H1 (cell line): ENCODE measurements at regions not wholly inside any gene's neighbourhood (a gene's known extent, or its start where the extent isn't known, plus 50 kb on each side); places are given as distances from the start of the nearest gene placed in this dataset.

Source experiments
- CTCF ChIA-PET: fragments of 300-600 bp; sonication (Branson Sonifier 250); formaldehyde crosslinking; loops from one replicate; lab custom pipeline; 2021; ENCODE audit not compliant: partially characterized antibody; lab: Charles Lee
- POLR2A ChIA-PET: fragments of 300-600 bp; sonication (Branson Sonifier 250); formaldehyde crosslinking; loops from one replicate; lab custom pipeline; 2021; ENCODE audit warnings: inconsistent platforms; ENCODE audit not compliant: partially characterized antibody; lab: Charles Lee
- DNase-seq, 2 experiments: peaks; one replicate each; pipeline versions ENCODE4 v3.0.0 to v3.0.0-alpha.2; 2010 to 2022; ENCODE audit warnings: low spot score in 2 of 2, low read depth in 1 of 2, mixed read lengths in 1 of 2
- FAIRE-seq: peaks from 2 replicates; lab custom pipeline; 2011; peaks lifted over from hg19 to GRCh38; lab: Jason Lieb, UNC
- H2AFZ ChIP-seq: 2 replicates; pipeline ENCODE4 v1.8.1; 2012; ENCODE audit warnings: low read length, inconsistent platforms
- H2AK5ac ChIP-seq: 2 replicates; pipeline ENCODE4 v1.6.1; 2013; ENCODE audit warnings: low read depth, low read length
- H2BK120ac ChIP-seq: replicated peaks from 2 replicates; pipeline ENCODE3; 2013; ENCODE audit warnings: low read depth, low read length, inconsistent platforms
- H2BK12ac ChIP-seq: 2 replicates; pipeline ENCODE4 v1.6.1; 2013; ENCODE audit warnings: low read depth, low read length
- H2BK15ac ChIP-seq: 2 replicates; pipeline ENCODE4 v1.6.1; 2013; ENCODE audit warnings: low read length
- H2BK20ac ChIP-seq: 2 replicates; pipeline ENCODE4 v1.6.1; 2013; ENCODE audit warnings: low read length
- H2BK5ac ChIP-seq: 2 replicates; pipeline ENCODE4 v1.6.1; 2013; ENCODE audit warnings: low read depth, low read length
- H3K14ac ChIP-seq: 2 replicates; pipeline ENCODE4 v1.6.1; 2013; ENCODE audit warnings: inconsistent platforms; ENCODE audit not compliant: insufficient read length
- H3K18ac ChIP-seq: 2 replicates; pipeline ENCODE4 v1.6.1; 2013; ENCODE audit warnings: low read length; ENCODE audit errors: extremely low read depth
- H3K23ac ChIP-seq: 2 replicates; pipeline ENCODE4 v1.6.1; 2013; ENCODE audit warnings: inconsistent platforms; ENCODE audit not compliant: insufficient read length
- H3K23me2 ChIP-seq: 2 replicates; pipeline ENCODE4 v1.6.1; 2013; ENCODE audit warnings: low read depth, low read length
- H3K27ac ChIP-seq: 2 replicates; pipeline ENCODE4 v1.6.1; 2011; ENCODE audit warnings: low read depth, low read length, inconsistent platforms
- H3K27me3 ChIP-seq, 4 experiments: replicated peaks in 1 of 4; 1 replicate in 1 of 4; 2 replicates in 3 of 4; pipeline versions ENCODE4 v1.6.1 to v1.8.1; 2011 to 2013; ENCODE audit warnings: low read length in 3 of 4, mild to moderate bottlenecking in 3 of 4, inconsistent platforms in 2 of 4, mixed read lengths in 2 of 4, moderate library complexity in 1 of 4; ENCODE audit not compliant: control insufficient read depth in 3 of 4, insufficient read depth in 3 of 4; ENCODE audit errors: extremely low read depth in 1 of 4
- H3K36me3 ChIP-seq, 4 experiments: 2 replicates each; pipeline versions ENCODE4 v1.6.1 to v1.8.1; 2011 to 2013; ENCODE audit warnings: mild to moderate bottlenecking in 4 of 4, low read length in 3 of 4, moderate library complexity in 2 of 4, control low read depth in 1 of 4, inconsistent platforms in 1 of 4; ENCODE audit not compliant: insufficient read depth in 4 of 4, control insufficient read depth in 2 of 4
- H3K4ac ChIP-seq: replicated peaks from 2 replicates; pipeline ENCODE3; 2013; ENCODE audit warnings: low read length, low read depth, mixed read lengths, inconsistent platforms; ENCODE audit not compliant: insufficient read length
- H3K4me1 ChIP-seq, 4 experiments: replicated peaks in 1 of 4; 1 replicate in 1 of 4; 2 replicates in 3 of 4; pipeline versions ENCODE4 v1.6.1 to v1.8.1; 2011 to 2013; ENCODE audit warnings: low read length in 3 of 4, inconsistent platforms in 2 of 4, mixed read lengths in 1 of 4; ENCODE audit not compliant: insufficient read depth in 4 of 4, control insufficient read depth in 3 of 4
- H3K4me2 ChIP-seq, 2 experiments: 2 replicates each; pipeline versions ENCODE4 v1.6.1 to v1.8.1; 2011 to 2013; ENCODE audit warnings: low read depth in 2 of 2, low read length in 2 of 2, control low read depth in 1 of 2, inconsistent platforms in 1 of 2, mild to moderate bottlenecking in 1 of 2; ENCODE audit not compliant: insufficient read depth in 1 of 2
- H3K4me3 ChIP-seq, 4 experiments: fragments of 200-600, 300-600 bp in 1 of 4; sonication (generic), shearing (Covaris generic), sonication (Bioruptor Twin) in 1 of 4; 2 replicates each; pipeline versions ENCODE4 v1.5.1 to v1.8.1; 2011 to 2016; ENCODE audit warnings: low read length in 4 of 4, low read depth in 3 of 4, control low read depth in 2 of 4, inconsistent platforms in 2 of 4, mild to moderate bottlenecking in 2 of 4, mixed read lengths in 1 of 4, moderate library complexity in 1 of 4; ENCODE audit not compliant: insufficient read depth in 2 of 4; ENCODE audit errors: extremely low read depth in 1 of 4
- H3K56ac ChIP-seq: replicated peaks from 2 replicates; pipeline ENCODE3; 2013; ENCODE audit warnings: low read depth, mild to moderate bottlenecking, mixed read lengths, low read length, inconsistent platforms; ENCODE audit not compliant: insufficient read length
- H3K79me1 ChIP-seq: 2 replicates; pipeline ENCODE4 v1.6.1; 2013; ENCODE audit warnings: low read depth, low read length, control low read depth
- H3K79me2 ChIP-seq, 2 experiments: 2 replicates each; pipeline versions ENCODE4 v1.6.1 to v1.8.1; 2012 to 2013; ENCODE audit warnings: low read length in 2 of 2, mild to moderate bottlenecking in 2 of 2, inconsistent platforms in 1 of 2; ENCODE audit not compliant: insufficient read depth in 2 of 2, control insufficient read depth in 1 of 2
- H3K9ac ChIP-seq, 4 experiments: replicated peaks in 1 of 4; 1 replicate in 1 of 4; 2 replicates in 3 of 4; pipeline versions ENCODE4 v1.6.1 to v1.8.1; 2011 to 2013; ENCODE audit warnings: low read depth in 3 of 4, low read length in 3 of 4, control low read depth in 2 of 4, mild to moderate bottlenecking in 2 of 4, moderate library complexity in 2 of 4, inconsistent platforms in 1 of 4; ENCODE audit errors: extremely low read depth in 1 of 4
- H3K9me3 ChIP-seq, 2 experiments: 2 replicates each; pipeline versions ENCODE4 v1.6.1 to v1.8.1; 2012 to 2013; ENCODE audit warnings: mild to moderate bottlenecking in 2 of 2, moderate library complexity in 2 of 2, control low read depth in 1 of 2, inconsistent platforms in 1 of 2, low read depth in 1 of 2, low read length in 1 of 2, mixed read lengths in 1 of 2; ENCODE audit not compliant: insufficient read depth in 2 of 2
- H4K20me1 ChIP-seq, 2 experiments: replicated peaks in 1 of 2; 2 replicates each; pipeline versions ENCODE3 to v1.8.1; 2011 to 2013; ENCODE audit warnings: inconsistent platforms in 2 of 2, low read length in 2 of 2, mild to moderate bottlenecking in 1 of 2; ENCODE audit not compliant: insufficient read depth in 2 of 2, control insufficient read depth in 1 of 2
- H4K5ac ChIP-seq: 2 replicates; pipeline ENCODE4 v1.6.1; 2013; ENCODE audit warnings: low read length, low read depth, mixed read lengths, inconsistent platforms; ENCODE audit not compliant: insufficient read length
- H4K8ac ChIP-seq: 2 replicates; pipeline ENCODE4 v1.8.0; 2013; ENCODE audit warnings: mild to moderate bottlenecking, moderate library complexity, low read length, inconsistent platforms; ENCODE audit not compliant: insufficient read depth; ENCODE audit errors: extremely low read depth
- H4K91ac ChIP-seq: replicated peaks from 2 replicates; pipeline ENCODE3; 2013; ENCODE audit warnings: low read length, mixed read lengths, inconsistent platforms; ENCODE audit not compliant: insufficient read length
- ASH2L ChIP-seq: fragments of 200-600, 300-600 bp; sonication (generic); IDR thresholded peaks from one replicate; pipeline ENCODE4 v1.7.1; 2017; ENCODE audit warnings: low read length
- CEBPB ChIP-seq: IDR thresholded peaks from 2 replicates; pipeline ENCODE4 v1.6.1; 2012; ENCODE audit warnings: low read depth, low read length
- KDM1A ChIP-seq: fragments of 200-600, 300-600 bp; sonication (generic); IDR thresholded peaks from 2 replicates; pipeline ENCODE4 v1.7.1; 2016; ENCODE audit warnings: mild to moderate bottlenecking, low read length, borderline replicate concordance
- KDM4A ChIP-seq: IDR thresholded peaks from one replicate; pipeline ENCODE4 v1.7.1; 2012; ENCODE audit warnings: low read depth, mild to moderate bottlenecking, moderate library complexity, low read length, inconsistent platforms; ENCODE audit not compliant: severe bottlenecking
- NANOG ChIP-seq: IDR thresholded peaks from 2 replicates; pipeline ENCODE4 v1.6.1; 2011; ENCODE audit warnings: low read length, low read depth, mild to moderate bottlenecking, inconsistent platforms; ENCODE audit not compliant: insufficient read depth, poor library complexity, severe bottlenecking
- RBBP5 ChIP-seq: IDR thresholded peaks from 2 replicates; pipeline ENCODE4 v1.7.1; 2012; ENCODE audit warnings: low read depth, mild to moderate bottlenecking, inconsistent platforms, low read length, moderate library complexity, borderline replicate concordance
- RFX5 ChIP-seq: IDR thresholded peaks from 2 replicates; pipeline ENCODE4 v1.6.1; 2011; ENCODE audit warnings: low read depth, low read length, improper control_type of control experiment, borderline replicate concordance
- RXRA ChIP-seq: IDR thresholded peaks from 2 replicates; pipeline ENCODE4 v1.6.1; 2011; ENCODE audit warnings: low read depth, mild to moderate bottlenecking, low read length, moderate library complexity; ENCODE audit not compliant: insufficient read depth
- SIN3A ChIP-seq, 2 experiments: IDR thresholded peaks in 1 of 2; conservative IDR thresholded peaks in 1 of 2; 2 replicates each; pipeline ENCODE4 v1.6.1; 2011 to 2012; ENCODE audit warnings: low read length in 2 of 2, improper control_type of control experiment in 1 of 2, low read depth in 1 of 2, mild to moderate bottlenecking in 1 of 2
- SIRT6 ChIP-seq: IDR thresholded peaks from one replicate; pipeline ENCODE4 v1.7.1; 2012; ENCODE audit warnings: low read length, inconsistent platforms
- SP1 ChIP-seq: IDR thresholded peaks from 2 replicates; pipeline ENCODE4 v1.6.1; 2011; ENCODE audit warnings: low read depth, low read length
- SRF ChIP-seq: IDR thresholded peaks from 2 replicates; pipeline ENCODE4 v1.6.1; 2011; ENCODE audit warnings: mild to moderate bottlenecking, low read depth, low read length, moderate library complexity
- TBP ChIP-seq: IDR thresholded peaks from 2 replicates; pipeline ENCODE4 v1.6.1; 2011; ENCODE audit warnings: low read depth, low read length, improper control_type of control experiment
- TEAD4 ChIP-seq: IDR thresholded peaks from 2 replicates; pipeline ENCODE4 v1.6.1; 2012; ENCODE audit warnings: low read depth, low read length, inconsistent platforms, mixed read lengths
- WGBS, 2 experiments: shearing (Covaris generic) in 1 of 2; methylation state at CpG; one replicate each; pipeline versions ENCODE4 v1.1.6 to v1.1.7; 2013 to 2015; ENCODE audit warnings: low lambda C conversion rate in 2 of 2, mixed read lengths in 2 of 2, inconsistent platforms in 1 of 2, low coverage in 1 of 2, missing lambda C conversion rate in 1 of 2; ENCODE audit not compliant: insufficient replicate concordance in 2 of 2, insufficient coverage in 1 of 2, insufficient read length in 1 of 2; ENCODE audit errors: extremely low coverage in 1 of 2, missing lambda C conversion rate in 1 of 2; 5-methylcytosine and 5-hydroxymethylcytosine counted together
- TF ChIP-seq, protein P1 (sequence below): IDR thresholded peaks from 2 replicates; pipeline ENCODE4 v1.6.1; 2011; ENCODE audit warnings: low read length, improper control_type of control experiment

DNA sequence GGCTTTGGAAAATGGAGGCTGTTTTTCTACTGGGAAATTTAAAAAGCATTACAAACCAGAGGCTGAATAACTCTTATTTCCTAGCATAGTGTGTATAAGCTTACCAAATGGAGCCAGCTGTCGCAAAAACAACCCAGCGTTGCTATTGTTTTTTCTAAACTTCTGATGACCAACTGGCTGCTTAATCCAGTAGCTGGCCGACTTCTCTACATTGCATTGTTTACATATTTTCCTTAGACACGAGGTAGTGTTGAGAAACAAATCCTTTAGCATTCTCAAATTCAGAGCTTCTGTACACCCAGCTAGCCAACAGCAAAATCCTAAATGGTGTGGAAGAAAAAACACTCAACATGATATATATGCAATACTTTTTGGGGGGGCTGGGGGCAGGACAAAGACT, 161.0 kb upstream of the ADAMTS9 start:
- H3K79me2 ChIP-seq: no peaks in the 10 kb centered on the region
- 88% methylated on average over 4 of the region's 4 CpGs; no CpG with 5 or more reads in 1 of the 2 experiments for WGBS, 2 experiments
- CTCF ChIA-PET: interaction anchor here (0.8 to 1.0 kb wide), 4 partner anchors 14 to 251 kb away, joined by 3 to 5 read pairs (median 4); no protein-coding TSS in a partner anchor
- no peak for TF ChIP-seq SP1
- no peak for TF ChIP-seq SIRT6
- TF ChIP-seq CEBPB: no peak
- TF ChIP-seq RFX5: no peak
- TF ChIP-seq SIN3A (conservative IDR thresholded peaks at IDR 0.05 in 1 of 2, IDR thresholded peaks at IDR 0.05 in 1 of 2; ENCODE audit: low read depth in 1 of 2, low read length in 2 of 2): no peak
- TF ChIP-seq SRF: no peak
- TF ChIP-seq TEAD4: no peak
- TF ChIP-seq, protein P1, sequence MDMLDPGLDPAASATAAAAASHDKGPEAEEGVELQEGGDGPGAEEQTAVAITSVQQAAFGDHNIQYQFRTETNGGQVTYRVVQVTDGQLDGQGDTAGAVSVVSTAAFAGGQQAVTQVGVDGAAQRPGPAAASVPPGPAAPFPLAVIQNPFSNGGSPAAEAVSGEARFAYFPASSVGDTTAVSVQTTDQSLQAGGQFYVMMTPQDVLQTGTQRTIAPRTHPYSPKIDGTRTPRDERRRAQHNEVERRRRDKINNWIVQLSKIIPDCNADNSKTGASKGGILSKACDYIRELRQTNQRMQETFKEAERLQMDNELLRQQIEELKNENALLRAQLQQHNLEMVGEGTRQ: no peak
- no peak for TF ChIP-seq ASH2L
- TF ChIP-seq KDM1A: no peak
- no peak for TF ChIP-seq NANOG
- TF ChIP-seq KDM4A: no peak
- TF ChIP-seq RXRA: no peak
- no peak for TF ChIP-seq TBP
- no peak for TF ChIP-seq RBBP5

More for the DNA sequence above, 161.0 kb upstream of the ADAMTS9 start:
- Histone ChIP-seq H3K79me1 (no peaks in the 10 kb centered on the region), H2BK120ac (no peak overlapping the region), H2BK20ac (no peak overlapping the region), H2BK12ac (no peak overlapping the region), H4K5ac (no peak overlapping the region), H3K23ac (no peak overlapping the region), H4K91ac (no peak overlapping the region), H3K18ac (no peak overlapping the region), H3K36me3 (no peaks in the 10 kb centered on the region), H3K9me3 (no peaks in the 10 kb centered on the region), H3K4ac (no peak overlapping the region), H3K4me2 (no peak overlapping the region), H3K4me3 (no peak overlapping the region), H2BK15ac (no peak overlapping the region), H2BK5ac (no peak overlapping the region), H3K4me1 (no peaks in the 10 kb centered on the region; a peak in 1 of 7 replicates), H2AFZ (no peak overlapping the region), H3K9ac (no peak overlapping the region), H3K27me3 (no peaks in the 10 kb centered on the region), H3K56ac (no peak overlapping the region), H4K20me1 (no peaks in the 10 kb centered on the region), H4K8ac (no peak overlapping the region), H3K14ac (no peak overlapping the region), H2AK5ac (no peak overlapping the region), H3K23me2 (no peaks in the 10 kb centered on the region), H3K27ac (no peak overlapping the region)
- DNase-seq: no peak
- POLR2A ChIA-PET: no interaction called here
- no peak for FAIRE-seq
